SK-N-SH (cell line): ENCODE measurements at regions not wholly inside any gene's neighbourhood (a gene's known extent, or its start where the extent isn't known, plus 50 kb on each side); places are given as distances from the start of the nearest gene placed in this dataset.

Source experiments
- CTCF ChIA-PET: fragments of 300-600, 350-600 bp; formaldehyde crosslinking; extraction: SDS; loops from one replicate; lab custom pipeline; 2021; lab: Yijun Ruan, JAX
- POLR2A ChIA-PET: fragments of 350-600 bp; sonication (Branson Sonifier 250); formaldehyde crosslinking; extraction: SDS; loops from one replicate; lab custom pipeline; 2020; ENCODE audit warnings: antibody characterized with exemption, inconsistent platforms; lab: Yijun Ruan, JAX
- DNase-seq: peaks from one replicate; pipeline ENCODE4 v3.0.0; 2012
- H2AFZ ChIP-seq: fragments of 200-600 bp; sonication (generic); 2 replicates; pipeline ENCODE4 v1.8.1; 2016; ENCODE audit warnings: antibody characterized with exemption, mild to moderate bottlenecking, low read depth
- H3F3A ChIP-seq: fragments of 200-600 bp; sonication (generic); replicated peaks from 2 replicates; pipeline ENCODE3; 2016; ENCODE audit warnings: antibody characterized with exemption, mild to moderate bottlenecking; ENCODE audit not compliant: insufficient read depth
- H3K27ac ChIP-seq, 2 experiments: fragments of 200-500 bp in 1 of 2; fragments of 200-600 bp in 1 of 2; sonication (Bioruptor generic) in 1 of 2; sonication (generic), shearing (Covaris generic) in 1 of 2; 2 replicates each; pipeline versions ENCODE4 v1.5.1 to v1.6.1; 2014 to 2016; ENCODE audit warnings: low read depth in 2 of 2, inconsistent platforms in 1 of 2, low read length in 1 of 2, mild to moderate bottlenecking in 1 of 2, mixed read lengths in 1 of 2
- H3K27me3 ChIP-seq: fragments of 200-600 bp; sonication (generic), shearing (Covaris generic); 2 replicates; pipeline ENCODE4 v1.6.1; 2016; ENCODE audit warnings: mixed run types; ENCODE audit not compliant: insufficient read depth
- H3K36me3 ChIP-seq, 2 experiments: fragments of 200-500 bp in 1 of 2; fragments of 200-600 bp in 1 of 2; sonication (Bioruptor generic) in 1 of 2; sonication (generic) in 1 of 2; replicated peaks in 1 of 2; 2 replicates each; pipeline versions ENCODE3 to v1.5.1; 2014 to 2016; ENCODE audit warnings: low read length in 1 of 2, mild to moderate bottlenecking in 1 of 2; ENCODE audit not compliant: insufficient read depth in 2 of 2, control insufficient read depth in 1 of 2
- H3K4me1 ChIP-seq, 2 experiments: fragments of 200-500 bp in 1 of 2; fragments of 200-600 bp in 1 of 2; sonication (Bioruptor generic) in 1 of 2; sonication (generic), shearing (Covaris generic) in 1 of 2; 2 replicates each; pipeline versions ENCODE4 v1.5.1 to v1.6.1; 2014 to 2016; ENCODE audit warnings: low read depth in 1 of 2, low read length in 1 of 2, mixed run types in 1 of 2; ENCODE audit not compliant: insufficient read depth in 2 of 2, control insufficient read depth in 1 of 2
- H3K4me2 ChIP-seq: fragments of 200-600 bp; sonication (generic), shearing (Covaris generic); 2 replicates; pipeline ENCODE4 v1.6.1; 2017; ENCODE audit warnings: mixed run types
- H3K4me3 ChIP-seq, 2 experiments: fragments of 200-500 bp in 1 of 2; fragments of 200-600 bp in 1 of 2; sonication (Bioruptor generic) in 1 of 2; sonication (generic), shearing (Covaris generic) in 1 of 2; 2 replicates each; pipeline versions ENCODE4 v1.5.1 to v1.8.1; 2014 to 2016; ENCODE audit warnings: low read depth in 2 of 2, inconsistent platforms in 1 of 2, low read length in 1 of 2, mild to moderate bottlenecking in 1 of 2, mixed read lengths in 1 of 2, moderate library complexity in 1 of 2
- H3K79me2 ChIP-seq: fragments of 200-600 bp; sonication (generic); 2 replicates; pipeline ENCODE4 v1.8.1; 2017; ENCODE audit warnings: mild to moderate bottlenecking; ENCODE audit not compliant: insufficient read depth
- H3K9ac ChIP-seq: fragments of 200-600 bp; sonication (generic); 2 replicates; pipeline ENCODE4 v1.6.1; 2017; ENCODE audit warnings: mixed run types
- H3K9me2 ChIP-seq: fragments of 200-600 bp; sonication (generic); 2 replicates; pipeline ENCODE4 v1.6.1; 2017; ENCODE audit warnings: mixed run types
- H3K9me3 ChIP-seq: fragments of 200-600 bp; sonication (generic); 2 replicates; pipeline ENCODE4 v1.6.1; 2017; ENCODE audit warnings: mixed run types, mild to moderate bottlenecking, moderate library complexity
- H4K20me1 ChIP-seq: fragments of 200-600 bp; sonication (generic); 2 replicates; pipeline ENCODE4 v1.6.1; 2017; ENCODE audit warnings: mild to moderate bottlenecking, mixed run types; ENCODE audit not compliant: insufficient read depth
- CHD2 ChIP-seq: fragments of 150-350 bp; IDR thresholded peaks from 2 replicates; pipeline ENCODE4 v1.6.1; 2018; ENCODE audit warnings: low read length; ENCODE audit not compliant: partially characterized antibody
- EZH2phosphoT487 ChIP-seq: fragments of 200-600 bp; sonication (generic); IDR thresholded peaks from 2 replicates; pipeline ENCODE4 v1.6.1; 2017; ENCODE audit warnings: low read depth, mixed run types, mild to moderate bottlenecking, antibody characterized with exemption, moderate library complexity, borderline replicate concordance
- FOSL2 ChIP-seq: IDR thresholded peaks from 2 replicates; pipeline ENCODE4 v1.4.0; 2012; ENCODE audit warnings: low read depth, mild to moderate bottlenecking, moderate library complexity, borderline replicate concordance
- FOXM1 ChIP-seq: IDR thresholded peaks from 2 replicates; pipeline ENCODE4 v1.4.0; 2012; ENCODE audit warnings: low read depth, mild to moderate bottlenecking
- JUND ChIP-seq: IDR thresholded peaks from 2 replicates; pipeline ENCODE4 v1.4.0; 2012
- MEF2A ChIP-seq: IDR thresholded peaks from 2 replicates; pipeline ENCODE4 v1.4.0; 2012; ENCODE audit warnings: low read depth, borderline replicate concordance
- REST ChIP-seq: IDR thresholded peaks from 2 replicates; pipeline ENCODE4 v1.6.1; 2012; ENCODE audit warnings: mild to moderate bottlenecking, low read depth, low read length, moderate library complexity
- RFX5 ChIP-seq: IDR thresholded peaks from 2 replicates; pipeline ENCODE4 v1.6.1; 2012; ENCODE audit warnings: mild to moderate bottlenecking, improper control_type of control experiment, low read length
- TCF12 ChIP-seq: IDR thresholded peaks from 2 replicates; pipeline ENCODE4 v1.4.0; 2012
- TEAD4 ChIP-seq: IDR thresholded peaks from 2 replicates; pipeline ENCODE4 v1.4.0; 2012; ENCODE audit warnings: mild to moderate bottlenecking, borderline replicate concordance; ENCODE audit not compliant: insufficient read depth
- USF2 ChIP-seq: fragments of 150-350 bp; IDR thresholded peaks from 2 replicates; pipeline ENCODE4 v1.6.1; 2017; ENCODE audit warnings: antibody characterized with exemption, low read length, low read depth, borderline replicate concordance
- WGBS: methylation state at CpG from one replicate; pipeline ENCODE4 v1.1.6; 2017; ENCODE audit warnings: low lambda C conversion rate; 5-methylcytosine and 5-hydroxymethylcytosine counted together

- Histone ChIP-seq H3K27ac (no peak overlapping the region), H3K4me2 (no peak overlapping the region), H3K9me3 (no peaks in the 10 kb centered on the region), H3K4me1 (no peaks in the 10 kb centered on the region), H3F3A (no peaks in the 10 kb centered on the region), H3K4me3 (no peak overlapping the region), H2AFZ (no peak overlapping the region), H3K36me3 (no peaks in the 10 kb centered on the region), H3K27me3 (no peaks in the 10 kb centered on the region), H3K9ac (no peak overlapping the region), H3K79me2 (no peaks in the 10 kb centered on the region), H4K20me1 (no peaks in the 10 kb centered on the region), H3K9me2 (no peaks in the 10 kb centered on the region)
- CTCF ChIA-PET, result no interaction called here
- WGBS, result 10% methylated on average over 1 of the region's 1 CpG
- TF ChIP-seq TCF12 (no peak), CHD2 (no peak), REST (no peak), JUND (no peak), FOXM1 (no peak), EZH2phosphoT487 (no peak), MEF2A (no peak), TEAD4 (no peak), USF2 (no peak), RFX5 (no peak), FOSL2 (no peak)
- POLR2A ChIA-PET, result no interaction called here
- no peak for DNase-seq
These were observed 217.9 kb upstream of the SLITRK5 start for GRCh38 chr13:87453244-87453643.

- H3K79me2 ChIP-seq, result no peaks in the 10 kb centered on the region
- ChIA-PET POLR2A (no interaction called here), CTCF (no interaction called here)
- WGBS, result 3% methylated on average over 1 of the region's 1 CpG
- no peaks in the 10 kb centered on the region for H3F3A ChIP-seq
- no peak overlapping the region for H2AFZ ChIP-seq
- H3K4me1 ChIP-seq, result no peaks in the 10 kb centered on the region
- no peak overlapping the region for H3K9ac ChIP-seq
- no peaks in the 10 kb centered on the region for H3K36me3 ChIP-seq
- no peaks in the 10 kb centered on the region for H3K9me2 ChIP-seq
- no peaks in the 10 kb centered on the region for H3K9me3 ChIP-seq
- H3K4me2 ChIP-seq, result no peak overlapping the region
- H3K27me3 ChIP-seq, result no peaks in the 10 kb centered on the region
- no peak overlapping the region for H3K27ac ChIP-seq
- no peaks in the 10 kb centered on the region for H4K20me1 ChIP-seq
- no peak for TF ChIP-seq TEAD4
- no peak overlapping the region for H3K4me3 ChIP-seq
- DNase-seq, result no peak
These were observed 211.8 kb upstream of the SLITRK5 start for GRCh38 chr13:87459419-87459818.
